ENCODE measurements at regions not wholly inside any gene's neighbourhood (a gene's known extent, or its start where the extent isn't known, plus 50 kb on each side); places are given as distances from the start of the nearest gene placed in this dataset.

GRCh38 chr18:46385124-46385523 lies 271.9 kb downstream of the LOXHD1 start (continued):
- TF ChIP-seq, protein P1, sequence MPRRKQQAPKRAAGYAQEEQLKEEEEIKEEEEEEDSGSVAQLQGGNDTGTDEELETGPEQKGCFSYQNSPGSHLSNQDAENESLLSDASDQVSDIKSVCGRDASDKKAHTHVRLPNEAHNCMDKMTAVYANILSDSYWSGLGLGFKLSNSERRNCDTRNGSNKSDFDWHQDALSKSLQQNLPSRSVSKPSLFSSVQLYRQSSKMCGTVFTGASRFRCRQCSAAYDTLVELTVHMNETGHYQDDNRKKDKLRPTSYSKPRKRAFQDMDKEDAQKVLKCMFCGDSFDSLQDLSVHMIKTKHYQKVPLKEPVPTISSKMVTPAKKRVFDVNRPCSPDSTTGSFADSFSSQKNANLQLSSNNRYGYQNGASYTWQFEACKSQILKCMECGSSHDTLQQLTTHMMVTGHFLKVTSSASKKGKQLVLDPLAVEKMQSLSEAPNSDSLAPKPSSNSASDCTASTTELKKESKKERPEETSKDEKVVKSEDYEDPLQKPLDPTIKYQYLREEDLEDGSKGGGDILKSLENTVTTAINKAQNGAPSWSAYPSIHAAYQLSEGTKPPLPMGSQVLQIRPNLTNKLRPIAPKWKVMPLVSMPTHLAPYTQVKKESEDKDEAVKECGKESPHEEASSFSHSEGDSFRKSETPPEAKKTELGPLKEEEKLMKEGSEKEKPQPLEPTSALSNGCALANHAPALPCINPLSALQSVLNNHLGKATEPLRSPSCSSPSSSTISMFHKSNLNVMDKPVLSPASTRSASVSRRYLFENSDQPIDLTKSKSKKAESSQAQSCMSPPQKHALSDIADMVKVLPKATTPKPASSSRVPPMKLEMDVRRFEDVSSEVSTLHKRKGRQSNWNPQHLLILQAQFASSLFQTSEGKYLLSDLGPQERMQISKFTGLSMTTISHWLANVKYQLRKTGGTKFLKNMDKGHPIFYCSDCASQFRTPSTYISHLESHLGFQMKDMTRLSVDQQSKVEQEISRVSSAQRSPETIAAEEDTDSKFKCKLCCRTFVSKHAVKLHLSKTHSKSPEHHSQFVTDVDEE (CRISPR knock-in tag; IDR thresholded peaks at IDR 0.05): no peak
- no peak for TF ChIP-seq ESRRG (CRISPR knock-in tag; IDR thresholded peaks at IDR 0.05)

GRCh38 chr18:46386788-46387187 lies 270.2 kb downstream of the LOXHD1 start:
- ATAC-seq: peak; percentile 78
- TF ChIP-seq PATZ1 (CRISPR knock-in tag; IDR thresholded peaks at IDR 0.05; ENCODE audit: borderline replicate concordance) (no peak), TOX (CRISPR knock-in tag; IDR thresholded peaks at IDR 0.05; ENCODE audit: borderline replicate concordance) (no peak), ZNF565 (CRISPR knock-in tag; conservative IDR thresholded peaks at IDR 0.05; ENCODE audit: low read depth) (no peak), GLIS3 (CRISPR knock-in tag; IDR thresholded peaks at IDR 0.05) (no peak), ESRRG (CRISPR knock-in tag; IDR thresholded peaks at IDR 0.05) (no peak), ZFP30 (CRISPR knock-in tag; IDR thresholded peaks at IDR 0.05) (no peak), CREB5 (CRISPR knock-in tag; IDR thresholded peaks at IDR 0.05; ENCODE audit: low read depth) (no peak), TCF4 (CRISPR knock-in tag; IDR thresholded peaks at IDR 0.05; ENCODE audit: borderline replicate concordance) (no peak), OSR1 (CRISPR knock-in tag; IDR thresholded peaks at IDR 0.05) (no peak), ARNTL (CRISPR knock-in tag; IDR thresholded peaks at IDR 0.05; ENCODE audit: borderline replicate concordance, low read depth) (no peak), PPARA (CRISPR knock-in tag; IDR thresholded peaks at IDR 0.05; ENCODE audit: borderline replicate concordance) (no peak), ZFP3 (CRISPR knock-in tag; IDR thresholded peaks at IDR 0.05) (no peak)
- TF ChIP-seq, protein P2, sequence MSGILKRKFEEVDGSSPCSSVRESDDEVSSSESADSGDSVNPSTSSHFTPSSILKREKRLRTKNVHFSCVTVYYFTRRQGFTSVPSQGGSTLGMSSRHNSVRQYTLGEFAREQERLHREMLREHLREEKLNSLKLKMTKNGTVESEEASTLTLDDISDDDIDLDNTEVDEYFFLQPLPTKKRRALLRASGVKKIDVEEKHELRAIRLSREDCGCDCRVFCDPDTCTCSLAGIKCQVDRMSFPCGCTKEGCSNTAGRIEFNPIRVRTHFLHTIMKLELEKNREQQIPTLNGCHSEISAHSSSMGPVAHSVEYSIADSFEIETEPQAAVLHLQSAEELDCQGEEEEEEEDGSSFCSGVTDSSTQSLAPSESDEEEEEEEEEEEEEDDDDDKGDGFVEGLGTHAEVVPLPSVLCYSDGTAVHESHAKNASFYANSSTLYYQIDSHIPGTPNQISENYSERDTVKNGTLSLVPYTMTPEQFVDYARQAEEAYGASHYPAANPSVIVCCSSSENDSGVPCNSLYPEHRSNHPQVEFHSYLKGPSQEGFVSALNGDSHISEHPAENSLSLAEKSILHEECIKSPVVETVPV (CRISPR knock-in tag; IDR thresholded peaks at IDR 0.05): no peak
- TF ChIP-seq, protein P3, sequence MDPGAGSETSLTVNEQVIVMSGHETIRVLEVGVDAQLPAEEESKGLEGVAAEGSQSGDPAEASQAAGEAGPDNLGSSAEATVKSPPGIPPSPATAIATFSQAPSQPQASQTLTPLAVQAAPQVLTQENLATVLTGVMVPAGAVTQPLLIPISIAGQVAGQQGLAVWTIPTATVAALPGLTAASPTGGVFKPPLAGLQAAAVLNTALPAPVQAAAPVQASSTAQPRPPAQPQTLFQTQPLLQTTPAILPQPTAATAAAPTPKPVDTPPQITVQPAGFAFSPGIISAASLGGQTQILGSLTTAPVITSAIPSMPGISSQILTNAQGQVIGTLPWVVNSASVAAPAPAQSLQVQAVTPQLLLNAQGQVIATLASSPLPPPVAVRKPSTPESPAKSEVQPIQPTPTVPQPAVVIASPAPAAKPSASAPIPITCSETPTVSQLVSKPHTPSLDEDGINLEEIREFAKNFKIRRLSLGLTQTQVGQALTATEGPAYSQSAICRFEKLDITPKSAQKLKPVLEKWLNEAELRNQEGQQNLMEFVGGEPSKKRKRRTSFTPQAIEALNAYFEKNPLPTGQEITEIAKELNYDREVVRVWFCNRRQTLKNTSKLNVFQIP (CRISPR knock-in tag; IDR thresholded peaks at IDR 0.05; ENCODE audit: borderline replicate concordance, low read depth): no peak

DNA sequence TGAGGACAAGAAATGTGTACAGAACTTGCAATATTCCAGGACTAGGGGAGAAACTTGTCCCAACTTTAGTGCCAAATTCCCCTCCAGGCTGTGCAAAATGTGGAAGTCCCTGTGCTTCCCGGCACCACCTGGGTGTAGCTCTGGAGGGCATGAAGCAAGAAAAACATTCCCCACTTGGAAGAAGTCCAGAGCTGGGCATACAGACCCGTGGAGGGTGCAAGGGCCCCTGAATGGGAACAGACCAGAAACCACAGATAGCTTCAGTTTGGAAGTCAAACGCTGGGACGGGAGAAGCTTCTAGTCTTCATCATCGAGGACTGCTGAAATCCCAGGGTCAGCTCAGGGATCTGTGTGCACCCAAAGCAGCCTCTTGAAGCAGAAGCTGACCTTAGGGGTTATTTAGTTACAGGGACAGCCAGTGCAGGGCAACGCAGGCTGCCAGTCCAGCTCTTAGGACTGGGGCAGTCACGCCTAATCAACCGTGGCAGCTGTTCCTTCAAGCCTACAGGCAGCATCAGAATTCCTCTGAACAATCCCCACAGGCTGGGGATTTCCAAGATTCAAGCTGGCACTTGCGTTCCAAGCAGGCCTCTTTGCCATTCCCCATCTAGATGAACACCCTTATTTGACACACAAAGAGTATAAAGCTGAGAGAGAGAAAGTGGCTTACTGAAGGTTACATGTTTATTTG lies 269.4 kb downstream of the LOXHD1 start:
- TF ChIP-seq, protein P1 (CRISPR knock-in tag; IDR thresholded peaks at IDR 0.05): no peak
- no peak for TF ChIP-seq PPARA (CRISPR knock-in tag; IDR thresholded peaks at IDR 0.05; ENCODE audit: borderline replicate concordance)
- no peak for TF ChIP-seq TOX (CRISPR knock-in tag; IDR thresholded peaks at IDR 0.05; ENCODE audit: borderline replicate concordance)
- no peak for TF ChIP-seq CSDC2 (CRISPR knock-in tag; IDR thresholded peaks at IDR 0.05)
- TF ChIP-seq ISL1 (CRISPR knock-in tag; IDR thresholded peaks at IDR 0.05): no peak
- TF ChIP-seq RARB (CRISPR knock-in tag; IDR thresholded peaks at IDR 0.05): no peak
- no peak for TF ChIP-seq ZFP30 (CRISPR knock-in tag; IDR thresholded peaks at IDR 0.05)
- no peak for TF ChIP-seq BACH2 (CRISPR knock-in tag; IDR thresholded peaks at IDR 0.05; ENCODE audit: borderline replicate concordance)
- no peak for TF ChIP-seq CREB5 (CRISPR knock-in tag; IDR thresholded peaks at IDR 0.05; ENCODE audit: low read depth)
- no peak for TF ChIP-seq SNAI2 (CRISPR knock-in tag; IDR thresholded peaks at IDR 0.05)
- TF ChIP-seq ZFP3 (CRISPR knock-in tag; IDR thresholded peaks at IDR 0.05): no peak
- ATAC-seq: peak; percentile 26; the same call in 2 of the 3 replicates

All from SK-N-SH treated with all-trans-retinoic acid at 6 μM for 48 hours (cell line).